H9 (cell line): ENCODE measurements at regions not wholly inside any gene's neighbourhood (a gene's known extent, or its start where the extent isn't known, plus 50 kb on each side); places are given as distances from the start of the nearest gene placed in this dataset.

Experiments used
- DNase-seq: peaks from one replicate; pipeline ENCODE4 v3.0.0-alpha.2; 2017
- H2AFZ ChIP-seq: one replicate; pipeline ENCODE4 v1.6.1; 2013; ENCODE audit warnings: mild to moderate bottlenecking, low read length, control low read depth, moderate library complexity
- H2AK5ac ChIP-seq: 2 replicates; pipeline ENCODE4 v1.6.1; 2013; ENCODE audit warnings: low read length, control low read depth, mixed read lengths; ENCODE audit not compliant: insufficient read length
- H2BK120ac ChIP-seq: one replicate; pipeline ENCODE4 v1.6.1; 2013; ENCODE audit warnings: low read depth, mild to moderate bottlenecking, low read length, control low read depth, inconsistent platforms; ENCODE audit not compliant: poor library complexity, severe bottlenecking
- H2BK12ac ChIP-seq: 2 replicates; pipeline ENCODE4 v1.6.1; 2013; ENCODE audit warnings: low read length, control low read depth, mixed read lengths, low read depth; ENCODE audit not compliant: insufficient read length
- H2BK15ac ChIP-seq: 2 replicates; pipeline ENCODE4 v1.6.1; 2013; ENCODE audit warnings: low read depth, low read length, control low read depth
- H2BK20ac ChIP-seq: one replicate; pipeline ENCODE4 v1.6.1; 2013; ENCODE audit warnings: low read depth, mild to moderate bottlenecking, low read length, control low read depth, inconsistent platforms; ENCODE audit not compliant: poor library complexity, severe bottlenecking
- H2BK5ac ChIP-seq: 2 replicates; pipeline ENCODE4 v1.6.1; 2013; ENCODE audit warnings: low read length, control low read depth, mixed read lengths; ENCODE audit not compliant: insufficient read length
- H3K14ac ChIP-seq: 2 replicates; pipeline ENCODE4 v1.6.1; 2013; ENCODE audit warnings: low read length, control low read depth; ENCODE audit not compliant: insufficient read depth
- H3K18ac ChIP-seq: 2 replicates; pipeline ENCODE4 v1.6.1; 2013; ENCODE audit warnings: low read depth, mild to moderate bottlenecking, mixed read lengths, low read length, control low read depth; ENCODE audit not compliant: insufficient read length
- H3K23ac ChIP-seq: 2 replicates; pipeline ENCODE4 v1.6.1; 2013; ENCODE audit warnings: low read length, control low read depth, mixed read lengths, low read depth; ENCODE audit not compliant: insufficient read length
- H3K23me2 ChIP-seq: 2 replicates; pipeline ENCODE4 v1.6.1; 2013; ENCODE audit warnings: low read depth, mild to moderate bottlenecking, mixed read lengths, low read length, control low read depth; ENCODE audit not compliant: insufficient read length, poor library complexity, severe bottlenecking
- H3K27ac ChIP-seq: 2 replicates; pipeline ENCODE4 v1.5.1; 2013; ENCODE audit warnings: low read length, control low read depth, mixed read lengths, low read depth; ENCODE audit not compliant: insufficient read length
- H3K27me3 ChIP-seq: 2 replicates; pipeline ENCODE4 v1.6.1; 2013; ENCODE audit warnings: low read length, control low read depth, inconsistent platforms; ENCODE audit not compliant: insufficient read depth
- H3K4ac ChIP-seq: 2 replicates; pipeline ENCODE4 v1.6.1; 2013; ENCODE audit warnings: low read depth, mild to moderate bottlenecking, control low read depth, inconsistent platforms, low read length, moderate library complexity
- H3K4me1 ChIP-seq: 2 replicates; pipeline ENCODE4 v1.6.1; 2013; ENCODE audit warnings: low read length, control low read depth, inconsistent platforms; ENCODE audit not compliant: insufficient read depth
- H3K4me2 ChIP-seq: 2 replicates; pipeline ENCODE4 v1.6.1; 2013; ENCODE audit warnings: low read length, control low read depth, mixed read lengths; ENCODE audit not compliant: insufficient read length, insufficient read depth
- H3K56ac ChIP-seq: 2 replicates; pipeline ENCODE4 v1.6.1; 2013; ENCODE audit warnings: low read depth, mild to moderate bottlenecking, mixed read lengths, low read length, control low read depth; ENCODE audit not compliant: insufficient read length
- H3K79me1 ChIP-seq: 2 replicates; pipeline ENCODE4 v1.6.1; 2013; ENCODE audit warnings: low read depth, mild to moderate bottlenecking, moderate library complexity, low read length, control low read depth, inconsistent platforms; ENCODE audit not compliant: insufficient read depth, poor library complexity, severe bottlenecking
- H3K79me2 ChIP-seq: 2 replicates; pipeline ENCODE4 v1.6.1; 2013; ENCODE audit warnings: low read length, control low read depth, inconsistent platforms; ENCODE audit not compliant: insufficient read depth
- H3K9ac ChIP-seq: 2 replicates; pipeline ENCODE4 v1.6.1; 2013; ENCODE audit warnings: low read length, control low read depth, mixed read lengths; ENCODE audit not compliant: insufficient read length; ENCODE audit errors: extremely low read depth
- H3K9me3 ChIP-seq: one replicate; pipeline ENCODE4 v1.6.1; 2013; ENCODE audit warnings: low read depth, low read length, inconsistent platforms; ENCODE audit not compliant: control insufficient read depth
- H3T11ph ChIP-seq: one replicate; pipeline ENCODE4 v1.6.1; 2013; ENCODE audit warnings: mild to moderate bottlenecking, low read length, control low read depth, inconsistent platforms
- H4K20me1 ChIP-seq: one replicate; pipeline ENCODE4 v1.6.1; 2013; ENCODE audit not compliant: control insufficient read depth, insufficient read length, insufficient read depth
- H4K5ac ChIP-seq: 2 replicates; pipeline ENCODE4 v1.6.1; 2013; ENCODE audit warnings: low read depth, mild to moderate bottlenecking, mixed read lengths, low read length, control low read depth; ENCODE audit not compliant: insufficient read length
- H4K8ac ChIP-seq: replicated peaks from 2 replicates; pipeline ENCODE4 v1.6.1; 2013; ENCODE audit warnings: low read length, control low read depth, mixed read lengths, low read depth; ENCODE audit not compliant: insufficient read length
- H4K91ac ChIP-seq: 2 replicates; pipeline ENCODE4 v1.6.1; 2013; ENCODE audit warnings: low read depth, mild to moderate bottlenecking, moderate library complexity, mixed read lengths, low read length, control low read depth; ENCODE audit not compliant: insufficient read length
- H3K27ac Mint-ChIP-seq, 3 experiments: 2 replicates in 2 of 3; 3 replicates in 1 of 3; pipeline ENCODE4 v1.8.0; 2020 to 2021; ENCODE audit warnings: mixed read lengths in 3 of 3, mild to moderate bottlenecking in 1 of 3, moderate library complexity in 1 of 3
- H3K27me3 Mint-ChIP-seq: 2 replicates; pipeline ENCODE4 v1.8.0; 2021; ENCODE audit warnings: low read depth, mild to moderate bottlenecking, moderate library complexity, mixed read lengths
- H3K36me3 Mint-ChIP-seq, 3 experiments: 2 replicates in 2 of 3; 3 replicates in 1 of 3; pipeline ENCODE4 v1.8.0; 2020 to 2021; ENCODE audit warnings: low read depth in 3 of 3, mixed read lengths in 3 of 3; ENCODE audit not compliant: insufficient read depth in 1 of 3
- H3K4me1 Mint-ChIP-seq, 2 experiments: 2 replicates each; pipeline ENCODE4 v1.8.0; 2020; ENCODE audit warnings: mixed read lengths in 2 of 2
- H3K4me3 Mint-ChIP-seq, 2 experiments: 2 replicates in 1 of 2; 3 replicates in 1 of 2; pipeline ENCODE4 v1.8.0; 2020 to 2021; ENCODE audit warnings: mild to moderate bottlenecking in 2 of 2, mixed read lengths in 2 of 2, moderate library complexity in 1 of 2
- H3K9me3 Mint-ChIP-seq, 2 experiments: 2 replicates in 1 of 2; 3 replicates in 1 of 2; pipeline ENCODE4 v1.8.0; 2020; ENCODE audit warnings: mild to moderate bottlenecking in 2 of 2, mixed read lengths in 2 of 2, moderate library complexity in 1 of 2
- WGBS: extraction: QIAGEN DNeasy Blood & Tissue Kit; methylation state at CpG from one replicate; pipeline ENCODE4 v1.1.7; 2013; ENCODE audit warnings: missing lambda C conversion rate, low lambda C conversion rate, mixed read lengths; ENCODE audit not compliant: insufficient read length; ENCODE audit errors: extremely low coverage; 5-methylcytosine and 5-hydroxymethylcytosine counted together
- TF ChIP-seq, protein P1 (sequence below): fragments of 200-600 bp; sonication (generic); conservative IDR thresholded peaks from 3 replicates; pipeline ENCODE4 v1.8.0; 2021; ENCODE audit warnings: antibody characterized with exemption, mild to moderate bottlenecking

DNA sequence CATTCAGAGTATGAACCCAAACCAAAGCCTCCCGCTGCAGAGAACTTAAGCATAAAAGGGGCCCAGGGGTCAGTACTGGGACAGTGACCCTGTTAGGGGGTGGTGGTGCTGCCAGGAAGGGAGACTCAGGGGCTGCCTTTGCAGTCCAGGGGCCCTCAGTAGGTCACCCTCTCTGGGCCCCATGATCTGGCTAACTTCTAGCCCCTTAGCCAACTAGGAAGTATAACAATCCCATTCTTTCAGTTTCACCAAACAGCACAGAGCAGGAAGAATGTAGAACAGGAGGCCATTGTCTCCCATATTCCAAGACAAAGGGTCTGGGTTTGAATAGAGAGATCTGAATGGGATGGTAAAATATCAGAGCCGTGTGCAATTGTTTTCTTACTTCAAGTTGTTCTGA, 378.6 kb upstream of the C16orf82 start:
- H3K4ac ChIP-seq: no peak overlapping the region
- H2BK15ac ChIP-seq: no peak overlapping the region
- H4K5ac ChIP-seq: no peak overlapping the region
- H2BK5ac ChIP-seq: no peak overlapping the region
- H3K36me3 Mint-ChIP-seq: no peaks in the 10 kb centered on the region
- no peak overlapping the region for H3T11ph ChIP-seq
- H3K18ac ChIP-seq: no peak overlapping the region
- peaks cover 15 to 18% of the 10 kb centered on the region in 2 experiments for H3K4me1 Mint-ChIP-seq
- no peak overlapping the region for H3K9ac ChIP-seq
- WGBS: no CpG with 5 or more reads among the region's 2 CpGs
- no peak overlapping the region for H2AFZ ChIP-seq
- TF ChIP-seq, protein P1, sequence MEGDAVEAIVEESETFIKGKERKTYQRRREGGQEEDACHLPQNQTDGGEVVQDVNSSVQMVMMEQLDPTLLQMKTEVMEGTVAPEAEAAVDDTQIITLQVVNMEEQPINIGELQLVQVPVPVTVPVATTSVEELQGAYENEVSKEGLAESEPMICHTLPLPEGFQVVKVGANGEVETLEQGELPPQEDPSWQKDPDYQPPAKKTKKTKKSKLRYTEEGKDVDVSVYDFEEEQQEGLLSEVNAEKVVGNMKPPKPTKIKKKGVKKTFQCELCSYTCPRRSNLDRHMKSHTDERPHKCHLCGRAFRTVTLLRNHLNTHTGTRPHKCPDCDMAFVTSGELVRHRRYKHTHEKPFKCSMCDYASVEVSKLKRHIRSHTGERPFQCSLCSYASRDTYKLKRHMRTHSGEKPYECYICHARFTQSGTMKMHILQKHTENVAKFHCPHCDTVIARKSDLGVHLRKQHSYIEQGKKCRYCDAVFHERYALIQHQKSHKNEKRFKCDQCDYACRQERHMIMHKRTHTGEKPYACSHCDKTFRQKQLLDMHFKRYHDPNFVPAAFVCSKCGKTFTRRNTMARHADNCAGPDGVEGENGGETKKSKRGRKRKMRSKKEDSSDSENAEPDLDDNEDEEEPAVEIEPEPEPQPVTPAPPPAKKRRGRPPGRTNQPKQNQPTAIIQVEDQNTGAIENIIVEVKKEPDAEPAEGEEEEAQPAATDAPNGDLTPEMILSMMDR: no peak
- H3K4me3 Mint-ChIP-seq: no peak overlapping the region
- no peak overlapping the region for H4K91ac ChIP-seq
- H4K8ac ChIP-seq: no peak overlapping the region
- H3K27me3 Mint-ChIP-seq: no peaks in the 10 kb centered on the region; the same call in 1 of the 2 replicates
- no peak for DNase-seq
- H3K27ac Mint-ChIP-seq: no peak overlapping the region
- no peaks in the 10 kb centered on the region for H3K79me1 ChIP-seq
- no peaks in the 10 kb centered on the region for H3K79me2 ChIP-seq
- H3K56ac ChIP-seq: no peak overlapping the region
- no peak overlapping the region for H3K27ac ChIP-seq
- no peaks in the 10 kb centered on the region; the same call in 1 of the 2 replicates for H3K4me1 ChIP-seq
- H3K27me3 ChIP-seq: no peaks in the 10 kb centered on the region
- no peaks in the 10 kb centered on the region for H4K20me1 ChIP-seq
- H2BK12ac ChIP-seq: no peak overlapping the region
- H3K9me3 Mint-ChIP-seq: no peaks in the 10 kb centered on the region; a peak in 1 of 5 replicates
- H2BK120ac ChIP-seq: no peak overlapping the region
- H3K23me2 ChIP-seq: no peaks in the 10 kb centered on the region
- 0 out of 2 replicates have a peak overlapping the region, but pooled peaks have one; percentile 65 for H3K14ac ChIP-seq
- H3K9me3 ChIP-seq: no peaks in the 10 kb centered on the region
- H2AK5ac ChIP-seq: no peak overlapping the region
- H3K4me2 ChIP-seq: no peak overlapping the region
- H2BK20ac ChIP-seq: no peak overlapping the region
- no peak overlapping the region for H3K23ac ChIP-seq
